Body of pancreas (tissue), 4 donors: ENCODE measurements at regions not wholly inside any gene's neighbourhood (a gene's known extent, or its start where the extent isn't known, plus 50 kb on each side); places are given as distances from the start of the nearest gene placed in this dataset.

Experiments
- POLR2A ChIP-seq, 3 donors: fragments of 450-650 bp; IDR thresholded peaks; one replicate each; pipeline ENCODE4 v1.6.1; 2016; ENCODE audit warnings: antibody characterized with exemption in 3 of 3, mild to moderate bottlenecking in 2 of 3
- TF ChIP-seq, protein P1 (sequence below), 7 experiments: fragments of 450-650 bp in 4 of 7; fragments of 200-600 bp in 3 of 7; sonication (generic) in 3 of 7; IDR thresholded peaks; one replicate each; pipeline ENCODE4 v1.5.1; 2016 to 2019; ENCODE audit warnings: antibody characterized with exemption in 7 of 7

DNA sequence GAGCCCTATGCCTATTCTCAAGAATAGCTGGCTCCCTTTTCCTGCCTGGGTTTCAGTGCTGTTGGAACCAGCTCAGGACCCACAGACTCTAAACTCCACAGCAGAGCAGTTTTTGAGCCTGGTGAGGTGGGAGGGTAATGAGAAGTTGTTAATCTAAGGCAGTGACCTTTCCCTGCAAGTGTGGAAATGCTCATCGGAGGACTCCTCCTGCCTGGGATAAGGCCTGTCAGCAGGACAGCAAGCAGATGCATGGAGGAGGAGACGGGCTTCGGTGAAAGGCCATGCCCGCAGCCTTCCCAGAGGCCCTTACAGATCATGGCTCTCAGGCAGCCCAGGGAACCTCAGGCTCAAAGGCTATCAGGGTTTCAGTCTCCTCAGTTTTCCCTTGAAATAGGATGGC is 70.0 kb upstream of the SHISA3 start:
- TF ChIP-seq, protein P1, sequence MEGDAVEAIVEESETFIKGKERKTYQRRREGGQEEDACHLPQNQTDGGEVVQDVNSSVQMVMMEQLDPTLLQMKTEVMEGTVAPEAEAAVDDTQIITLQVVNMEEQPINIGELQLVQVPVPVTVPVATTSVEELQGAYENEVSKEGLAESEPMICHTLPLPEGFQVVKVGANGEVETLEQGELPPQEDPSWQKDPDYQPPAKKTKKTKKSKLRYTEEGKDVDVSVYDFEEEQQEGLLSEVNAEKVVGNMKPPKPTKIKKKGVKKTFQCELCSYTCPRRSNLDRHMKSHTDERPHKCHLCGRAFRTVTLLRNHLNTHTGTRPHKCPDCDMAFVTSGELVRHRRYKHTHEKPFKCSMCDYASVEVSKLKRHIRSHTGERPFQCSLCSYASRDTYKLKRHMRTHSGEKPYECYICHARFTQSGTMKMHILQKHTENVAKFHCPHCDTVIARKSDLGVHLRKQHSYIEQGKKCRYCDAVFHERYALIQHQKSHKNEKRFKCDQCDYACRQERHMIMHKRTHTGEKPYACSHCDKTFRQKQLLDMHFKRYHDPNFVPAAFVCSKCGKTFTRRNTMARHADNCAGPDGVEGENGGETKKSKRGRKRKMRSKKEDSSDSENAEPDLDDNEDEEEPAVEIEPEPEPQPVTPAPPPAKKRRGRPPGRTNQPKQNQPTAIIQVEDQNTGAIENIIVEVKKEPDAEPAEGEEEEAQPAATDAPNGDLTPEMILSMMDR (IDR thresholded peaks at IDR 0.05): no peak
- no peak for TF ChIP-seq POLR2A (IDR thresholded peaks at IDR 0.05)
